ENCODE measurements at regions not wholly inside any gene's neighbourhood (a gene's known extent, or its start where the extent isn't known, plus 50 kb on each side); places are given as distances from the start of the nearest gene placed in this dataset.

DNA sequence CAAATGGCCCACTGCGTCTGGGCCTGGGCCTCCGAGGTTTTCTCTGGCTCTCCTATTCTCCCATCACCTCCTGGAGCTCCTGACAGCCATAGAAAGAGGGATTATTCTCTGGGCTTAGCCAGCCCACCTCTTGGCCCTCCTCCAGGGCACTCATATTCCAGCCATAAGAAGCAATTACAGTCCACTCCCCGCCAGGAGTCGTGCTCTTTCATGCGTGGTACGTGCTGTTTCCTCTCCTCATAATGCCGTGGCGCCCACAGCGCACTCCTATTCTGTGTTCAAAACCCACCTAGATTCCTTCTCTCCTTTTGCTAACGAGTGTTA is 240.8 kb upstream of the ZNF462 start:
- Histone ChIP-seq H3K36me3 (no peaks in the 10 kb centered on the region), H3K27me3 (no peaks in the 10 kb centered on the region), H3K4me1 (no peaks in the 10 kb centered on the region), H3K4me3 (no peak overlapping the region), H3K9me3 (no peaks in the 10 kb centered on the region), H3K27ac (no peak overlapping the region)
- TF ChIP-seq, protein P1, sequence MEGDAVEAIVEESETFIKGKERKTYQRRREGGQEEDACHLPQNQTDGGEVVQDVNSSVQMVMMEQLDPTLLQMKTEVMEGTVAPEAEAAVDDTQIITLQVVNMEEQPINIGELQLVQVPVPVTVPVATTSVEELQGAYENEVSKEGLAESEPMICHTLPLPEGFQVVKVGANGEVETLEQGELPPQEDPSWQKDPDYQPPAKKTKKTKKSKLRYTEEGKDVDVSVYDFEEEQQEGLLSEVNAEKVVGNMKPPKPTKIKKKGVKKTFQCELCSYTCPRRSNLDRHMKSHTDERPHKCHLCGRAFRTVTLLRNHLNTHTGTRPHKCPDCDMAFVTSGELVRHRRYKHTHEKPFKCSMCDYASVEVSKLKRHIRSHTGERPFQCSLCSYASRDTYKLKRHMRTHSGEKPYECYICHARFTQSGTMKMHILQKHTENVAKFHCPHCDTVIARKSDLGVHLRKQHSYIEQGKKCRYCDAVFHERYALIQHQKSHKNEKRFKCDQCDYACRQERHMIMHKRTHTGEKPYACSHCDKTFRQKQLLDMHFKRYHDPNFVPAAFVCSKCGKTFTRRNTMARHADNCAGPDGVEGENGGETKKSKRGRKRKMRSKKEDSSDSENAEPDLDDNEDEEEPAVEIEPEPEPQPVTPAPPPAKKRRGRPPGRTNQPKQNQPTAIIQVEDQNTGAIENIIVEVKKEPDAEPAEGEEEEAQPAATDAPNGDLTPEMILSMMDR (IDR thresholded peaks at IDR 0.05), result no peak
- no peak for TF ChIP-seq POLR2A (IDR thresholded peaks at IDR 0.05)
- DNase-seq, result no peak

DNA sequence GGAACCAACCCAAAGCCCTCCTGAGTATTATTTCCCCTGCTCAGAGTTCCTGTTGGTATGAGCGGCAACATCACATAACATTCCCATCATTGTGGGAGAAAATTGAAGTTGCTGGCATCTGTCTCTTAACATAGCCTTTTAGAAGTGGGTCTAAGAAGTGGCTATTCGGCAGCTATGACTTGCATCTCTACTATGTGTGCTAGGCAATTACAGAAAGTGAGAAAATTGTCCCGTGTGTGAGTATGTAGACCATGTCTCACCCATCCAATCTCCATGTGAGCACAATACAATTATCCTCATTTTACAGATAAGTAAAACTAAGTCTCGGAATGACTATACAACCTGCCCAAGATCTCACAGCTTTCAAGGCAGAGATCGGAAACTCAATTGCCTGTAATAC is 239.4 kb upstream of the ZNF462 start:
- TF ChIP-seq, protein P1 (IDR thresholded peaks at IDR 0.05), result no peak
- TF ChIP-seq POLR2A (IDR thresholded peaks at IDR 0.05), result no peak
- H3K27ac ChIP-seq, result no peak overlapping the region
- no peak overlapping the region for H3K4me3 ChIP-seq

DNA sequence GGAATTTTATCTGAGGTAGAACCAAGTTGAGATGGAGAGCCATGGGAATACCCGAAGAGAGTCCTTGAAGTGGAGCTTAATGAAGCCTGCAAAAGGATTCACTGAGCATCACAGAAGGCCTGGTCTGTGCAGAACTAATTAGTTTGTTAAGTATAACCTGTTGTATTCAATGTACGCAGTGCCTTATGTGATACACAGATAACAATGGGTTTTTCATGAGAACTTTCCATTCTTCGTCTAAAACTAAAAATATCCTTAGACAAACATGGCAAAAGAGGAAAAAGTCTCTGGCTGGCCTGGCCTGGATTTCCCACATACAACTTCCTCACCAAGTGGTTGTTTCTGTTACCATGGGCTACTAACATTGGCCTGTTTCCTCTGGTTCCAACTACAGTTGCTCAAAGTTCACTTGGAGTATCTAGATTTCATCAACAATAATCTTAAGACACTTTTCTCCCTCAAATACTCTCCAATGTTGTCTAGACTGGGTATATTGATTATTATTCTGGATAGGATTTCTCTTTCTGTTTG is 237.6 kb upstream of the ZNF462 start:
- Histone ChIP-seq H3K4me3 (no peak overlapping the region), H3K27me3 (no peaks in the 10 kb centered on the region), H3K4me1 (no peaks in the 10 kb centered on the region), H3K9me3 (no peaks in the 10 kb centered on the region), H3K27ac (no peak overlapping the region), H3K36me3 (no peaks in the 10 kb centered on the region)
- no peak for TF ChIP-seq POLR2A (IDR thresholded peaks at IDR 0.05)
- TF ChIP-seq, protein P1 (IDR thresholded peaks at IDR 0.05), result no peak
- no peak for DNase-seq

More for the DNA sequence above, 239.4 kb upstream of the ZNF462 start:
- Histone ChIP-seq H3K9me3 (no peaks in the 10 kb centered on the region), H3K27me3 (no peaks in the 10 kb centered on the region), H3K36me3 (no peaks in the 10 kb centered on the region), H3K4me1 (no peaks in the 10 kb centered on the region)
- DNase-seq, result no peak

DNA sequence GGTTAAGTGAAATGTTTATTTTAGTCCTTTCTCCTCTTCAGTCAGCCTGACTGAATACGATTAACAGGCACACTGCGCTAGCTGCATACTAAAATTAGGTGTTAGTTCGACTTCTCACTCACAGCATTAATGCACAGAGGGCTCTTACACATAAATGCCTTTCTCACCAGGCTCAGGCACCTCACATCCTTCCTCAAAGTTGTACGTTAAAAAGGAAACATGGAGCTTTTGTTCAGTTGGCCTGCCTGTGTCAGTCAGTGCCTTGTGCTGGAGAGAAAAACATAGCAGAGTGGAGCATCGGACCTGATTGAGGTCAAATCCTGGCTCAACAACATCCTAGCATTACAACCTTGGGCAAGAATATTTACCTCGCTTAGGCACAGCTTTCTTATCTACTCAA is 236.0 kb upstream of the ZNF462 start:
- Histone ChIP-seq H3K9me3 (no peaks in the 10 kb centered on the region), H3K27ac (no peak overlapping the region), H3K27me3 (no peaks in the 10 kb centered on the region), H3K36me3 (no peaks in the 10 kb centered on the region), H3K4me1 (no peaks in the 10 kb centered on the region), H3K4me3 (no peak overlapping the region)
- TF ChIP-seq, protein P1 (IDR thresholded peaks at IDR 0.05), result no peak
- no peak for TF ChIP-seq POLR2A (IDR thresholded peaks at IDR 0.05)
- DNase-seq, result no peak

DNA sequence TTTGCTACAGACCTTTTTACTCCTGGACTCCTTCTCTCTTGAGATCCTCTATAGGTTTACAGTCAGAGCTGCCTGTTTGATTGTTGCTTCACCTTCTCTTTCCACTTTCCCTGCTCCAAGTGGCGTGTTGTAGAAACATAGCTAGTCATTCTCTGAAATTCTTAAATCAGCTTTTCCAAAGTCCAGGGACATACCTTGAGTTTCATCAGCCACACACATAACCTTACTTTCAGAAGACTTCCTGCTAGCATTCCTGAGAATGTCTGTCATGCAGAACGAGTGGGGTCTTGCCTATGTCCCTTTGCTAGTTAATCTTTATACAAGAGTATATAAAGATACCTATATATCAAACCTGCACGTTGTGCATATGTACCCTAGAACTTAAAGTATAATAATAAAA is 230.3 kb upstream of the ZNF462 start:
- Histone ChIP-seq H3K4me3 (no peak overlapping the region), H3K9me3 (no peaks in the 10 kb centered on the region), H3K36me3 (no peaks in the 10 kb centered on the region), H3K27me3 (no peaks in the 10 kb centered on the region), H3K27ac (no peak overlapping the region), H3K4me1 (no peaks in the 10 kb centered on the region)
- DNase-seq, result no peak
- TF ChIP-seq, protein P1 (IDR thresholded peaks at IDR 0.05), result no peak
- TF ChIP-seq POLR2A (IDR thresholded peaks at IDR 0.05), result no peak

DNA sequence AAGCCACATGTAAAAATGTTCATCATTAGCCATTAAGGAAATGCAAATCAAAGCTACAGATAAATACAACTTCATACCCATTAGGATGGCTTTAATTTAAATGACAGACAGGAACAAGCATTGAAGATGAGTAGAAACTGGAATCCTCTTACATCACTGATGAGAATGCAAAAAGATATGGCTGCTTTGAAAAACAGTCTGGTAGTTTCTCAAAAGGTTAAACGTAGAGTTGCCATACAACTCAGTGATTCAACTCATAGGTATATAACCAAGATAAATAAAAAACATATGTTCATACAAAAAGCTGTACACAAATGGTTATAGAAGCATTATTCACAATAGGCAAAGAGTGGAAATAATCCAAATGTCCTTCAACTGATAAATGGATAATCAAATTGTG is 228.8 kb upstream of the ZNF462 start:
- Histone ChIP-seq H3K36me3 (no peaks in the 10 kb centered on the region), H3K27ac (no peak overlapping the region), H3K9me3 (no peaks in the 10 kb centered on the region), H3K4me1 (no peaks in the 10 kb centered on the region), H3K4me3 (no peak overlapping the region), H3K27me3 (no peaks in the 10 kb centered on the region)
- no peak for DNase-seq
- TF ChIP-seq, protein P1 (IDR thresholded peaks at IDR 0.05), result no peak
- TF ChIP-seq POLR2A (IDR thresholded peaks at IDR 0.05), result no peak

Data from Peyer's patch (tissue), 4 donors.